ENCODE measurements at regions not wholly inside any gene's neighbourhood (a gene's known extent, or its start where the extent isn't known, plus 50 kb on each side); places are given as distances from the start of the nearest gene placed in this dataset.

DNA sequence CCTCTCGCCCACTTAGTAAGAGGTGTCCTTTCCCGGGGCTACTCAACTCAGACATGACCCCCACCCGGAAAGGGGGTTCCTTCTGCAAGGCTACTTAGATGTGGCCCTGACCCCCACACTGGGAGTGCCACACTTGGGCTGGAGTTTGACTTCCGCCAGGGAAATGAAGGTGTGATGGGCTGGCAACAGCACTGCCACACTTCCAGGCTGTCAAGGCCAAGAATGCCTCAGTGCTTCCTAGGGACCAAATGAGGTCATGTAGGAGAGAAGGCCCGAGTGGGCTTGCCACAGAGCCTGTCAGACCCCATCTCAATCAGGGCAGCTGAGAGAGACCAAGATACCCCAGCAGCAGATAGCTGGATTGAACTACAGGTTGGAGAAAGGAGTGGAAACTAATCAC is 55.5 kb downstream of the DRD1 start:
- H3K4me3 ChIP-seq (ENCODE audit: low read length) = no peak overlapping the region
- no peak for DNase-seq (ENCODE audit: low read depth, low spot score)

DNA sequence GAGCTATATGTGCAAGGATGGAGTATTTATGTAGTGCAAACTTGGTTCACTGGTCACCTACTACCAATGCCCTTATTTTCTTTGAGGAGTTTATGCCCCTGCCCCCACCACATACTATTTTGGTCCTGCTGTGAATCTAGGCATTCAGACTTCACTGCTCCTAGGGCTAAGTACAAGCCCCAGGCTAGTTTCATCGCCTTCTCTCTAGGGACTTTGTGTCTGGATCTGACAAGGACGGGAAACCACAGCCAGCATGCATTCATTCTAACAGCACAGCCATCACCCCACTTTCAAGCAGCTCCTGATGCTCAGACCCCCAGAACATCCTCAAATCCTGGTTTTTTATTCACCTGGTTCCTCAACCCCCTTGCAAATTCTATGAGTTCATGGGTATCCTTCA is 56.8 kb downstream of the DRD1 start:
- H3K4me3 ChIP-seq (ENCODE audit: low read length) = no peak overlapping the region
- DNase-seq (ENCODE audit: low read depth, low spot score) = no peak

DNA sequence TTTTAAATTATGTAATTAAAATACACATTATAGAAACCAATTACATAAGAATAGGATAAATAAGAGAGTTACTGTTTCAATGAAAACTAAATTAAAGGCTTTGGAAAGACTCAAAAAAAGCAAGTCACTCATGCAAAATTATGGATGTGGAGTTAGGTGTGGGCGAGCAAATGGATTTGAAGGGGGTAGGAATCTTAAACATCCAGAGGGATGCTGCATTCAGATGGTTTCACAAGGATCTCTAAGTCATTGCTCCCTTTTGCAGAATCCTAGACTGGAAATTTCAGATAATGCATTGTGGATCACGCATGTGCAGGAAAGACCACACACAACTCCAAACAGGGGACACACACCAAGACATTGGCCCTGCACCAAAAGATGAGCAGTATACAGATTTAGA is 57.5 kb downstream of the DRD1 start:
- DNase-seq (ENCODE audit: low read depth, low spot score) = no peak
- H3K4me3 ChIP-seq (ENCODE audit: low read length) = no peak overlapping the region

GRCh38 chr5:175385691-175386362 is 58.2 kb downstream of the DRD1 start:
- no peak for DNase-seq (ENCODE audit: low read depth, low spot score)
- no peak overlapping the region for H3K4me3 ChIP-seq (ENCODE audit: low read length)

DNA sequence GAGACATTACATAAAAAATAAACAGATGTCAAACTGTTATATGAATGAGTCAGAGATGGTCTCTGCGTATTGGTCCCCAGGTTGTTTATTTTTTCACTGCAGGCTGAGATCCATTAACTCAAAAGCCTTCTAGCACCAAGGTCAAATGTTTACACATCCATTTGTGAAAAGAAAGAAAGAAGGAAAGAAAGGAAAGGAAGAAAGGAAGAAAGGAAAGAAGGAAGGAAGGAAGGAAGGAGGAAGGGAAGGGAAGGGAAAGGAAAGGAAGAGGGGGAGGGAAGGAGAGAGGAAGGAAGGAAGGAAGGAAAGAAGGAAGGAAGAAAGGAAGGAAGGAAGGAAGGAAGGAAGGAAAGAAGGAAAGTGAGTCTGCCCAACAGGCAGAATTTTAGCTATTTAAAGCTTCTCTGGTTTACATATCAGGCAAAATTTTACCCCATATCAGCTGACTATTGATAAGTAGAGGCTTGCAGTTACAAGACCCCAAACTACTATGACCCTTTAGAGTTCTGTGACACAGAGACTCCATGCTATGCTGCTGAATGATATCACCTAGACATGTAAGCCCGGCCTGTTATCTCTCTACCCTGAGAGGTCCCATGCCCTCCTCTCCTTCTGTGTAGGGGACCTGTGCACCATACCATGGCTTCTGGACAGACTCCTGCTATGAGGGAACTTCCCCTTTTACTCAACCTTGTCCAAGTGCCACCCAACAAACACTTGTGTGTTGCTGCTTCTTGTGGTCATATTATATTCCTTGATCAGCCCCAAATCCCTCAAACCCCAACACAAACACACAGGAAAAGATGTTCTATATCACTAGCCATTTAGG is 59.0 kb downstream of the DRD1 start:
- DNase-seq (ENCODE audit: low read depth, low spot score) = no peak
- no peak overlapping the region for H3K4me3 ChIP-seq (ENCODE audit: low read length)

- DNase-seq (ENCODE audit: low read depth, low spot score) = peak; percentile 12
- no peak overlapping the region for H3K4me3 ChIP-seq (ENCODE audit: low read length)
These were observed 60.6 kb downstream of the DRD1 start for GRCh38 chr5:175383350-175383749.

- no peak for DNase-seq (ENCODE audit: low read depth, low spot score)
These were observed 61.8 kb downstream of the DRD1 start for GRCh38 chr5:175382171-175382570.

GRCh38 chr5:175381130-175381529 is 62.9 kb downstream of the DRD1 start:
- no peak for DNase-seq (ENCODE audit: low read depth, low spot score)
- H3K4me3 ChIP-seq (ENCODE audit: low read length) = no peak overlapping the region

More at GRCh38 chr5:175382171-175382570, 61.8 kb downstream of the DRD1 start:
- H3K4me3 ChIP-seq (ENCODE audit: low read length) = no peak overlapping the region

- DNase-seq (ENCODE audit: low read depth, low spot score) = no peak
- H3K4me3 ChIP-seq (ENCODE audit: low read length) = no peak overlapping the region
These were observed 63.3 kb downstream of the DRD1 start for GRCh38 chr5:175380701-175381100.

DNA sequence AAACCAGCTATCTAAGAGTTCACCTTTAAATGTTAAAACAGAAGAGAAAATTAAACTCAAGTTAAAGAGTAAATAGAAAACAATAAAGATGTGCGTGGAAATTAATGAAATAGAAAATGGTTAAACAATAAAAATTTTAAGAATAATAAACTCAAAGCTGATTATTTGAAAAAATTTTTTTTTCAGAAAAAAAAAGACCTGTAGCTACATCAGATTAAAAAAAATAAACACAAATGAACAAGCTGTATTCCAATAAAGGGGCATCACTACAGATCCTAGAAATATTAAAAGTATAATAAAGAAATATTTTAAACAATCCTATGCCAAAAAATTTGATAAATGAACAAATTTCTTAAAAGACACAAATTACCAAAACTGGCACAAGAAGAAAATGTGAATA is 64.1 kb downstream of the DRD1 start:
- H3K4me3 ChIP-seq (ENCODE audit: low read length) = no peak overlapping the region
- no peak for DNase-seq (ENCODE audit: low read depth, low spot score)

DNA sequence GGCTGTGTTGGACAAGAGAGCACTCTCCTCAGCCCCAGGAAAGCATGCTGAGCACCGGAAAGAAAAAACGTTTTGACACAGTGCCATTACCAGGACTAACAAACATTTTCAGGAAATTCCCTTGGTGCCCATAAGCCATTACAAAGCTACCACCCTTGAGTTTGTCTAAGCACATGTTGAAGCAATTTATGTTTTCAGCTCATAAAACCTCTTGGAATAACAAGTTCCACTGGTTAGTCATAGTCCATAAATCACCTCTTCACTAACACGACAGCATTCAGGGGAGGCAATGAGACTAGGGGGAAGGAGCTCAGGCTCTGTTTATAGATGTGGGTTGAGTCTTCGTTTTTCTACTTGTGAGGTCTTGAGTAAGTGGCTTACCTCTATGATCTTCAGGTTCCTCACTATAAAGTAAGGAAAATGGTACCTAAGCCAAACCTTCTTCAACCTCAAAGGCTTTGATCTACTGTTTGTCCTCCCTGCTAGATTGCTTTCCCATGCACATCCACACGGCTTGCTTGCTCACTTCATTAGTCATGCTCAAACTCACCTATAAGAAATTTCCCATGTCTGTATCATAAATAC is 65.4 kb downstream of the DRD1 start:
- DNase-seq (ENCODE audit: low read depth, low spot score) = no peak
- H3K4me3 ChIP-seq (ENCODE audit: low read length) = no peak overlapping the region

DNA sequence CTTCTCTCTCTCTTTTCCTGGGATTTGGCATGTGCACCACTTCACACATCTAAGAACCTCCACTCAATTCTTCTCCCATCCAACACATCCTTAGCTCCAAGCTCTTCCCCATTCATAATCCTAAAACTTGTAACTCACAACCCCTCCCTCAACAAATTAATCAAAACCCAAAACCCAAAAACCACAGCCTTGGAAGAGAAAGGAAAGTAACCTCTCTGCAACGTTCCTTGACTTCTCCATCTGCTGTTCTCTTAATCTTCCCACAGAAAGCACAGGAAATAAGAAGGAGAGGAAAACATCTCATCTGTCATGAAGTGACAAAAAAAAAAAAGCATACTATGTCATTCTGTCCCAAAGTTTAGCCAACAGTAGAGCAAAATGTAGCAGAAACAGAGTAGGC is 66.2 kb downstream of the DRD1 start:
- H3K4me3 ChIP-seq (ENCODE audit: low read length) = no peak overlapping the region
- no peak for DNase-seq (ENCODE audit: low read depth, low spot score)

GRCh38 chr5:175374166-175374875 is 69.7 kb downstream of the DRD1 start:
- DNase-seq (ENCODE audit: low read depth, low spot score) = no peak

DNA sequence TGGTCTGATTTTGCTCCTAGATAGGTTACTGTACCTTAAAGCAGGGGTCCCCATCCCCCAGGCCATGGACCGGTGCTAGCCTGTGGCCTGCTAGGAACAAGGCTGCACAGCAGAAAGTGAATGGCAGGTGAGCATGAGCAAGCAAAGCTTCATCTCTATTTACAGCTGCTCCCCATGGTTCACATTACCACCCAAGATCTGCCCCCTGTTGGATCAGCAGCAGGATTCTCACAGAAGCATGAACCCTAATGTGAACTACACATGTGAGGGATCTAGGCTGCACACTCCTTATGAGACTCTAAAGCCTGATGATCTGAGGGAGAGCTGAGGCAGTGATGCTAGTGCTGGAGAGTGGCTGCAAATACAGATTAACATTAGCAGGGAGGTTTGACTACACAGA is 78.1 kb downstream of the DRD1 start:
- no peak overlapping the region for H3K4me3 ChIP-seq (ENCODE audit: low read length)
- no peak for DNase-seq (ENCODE audit: low read depth, low spot score)

More at GRCh38 chr5:175374166-175374875, 69.7 kb downstream of the DRD1 start:
- H3K4me3 ChIP-seq (ENCODE audit: low read length) = no peak overlapping the region

DNA sequence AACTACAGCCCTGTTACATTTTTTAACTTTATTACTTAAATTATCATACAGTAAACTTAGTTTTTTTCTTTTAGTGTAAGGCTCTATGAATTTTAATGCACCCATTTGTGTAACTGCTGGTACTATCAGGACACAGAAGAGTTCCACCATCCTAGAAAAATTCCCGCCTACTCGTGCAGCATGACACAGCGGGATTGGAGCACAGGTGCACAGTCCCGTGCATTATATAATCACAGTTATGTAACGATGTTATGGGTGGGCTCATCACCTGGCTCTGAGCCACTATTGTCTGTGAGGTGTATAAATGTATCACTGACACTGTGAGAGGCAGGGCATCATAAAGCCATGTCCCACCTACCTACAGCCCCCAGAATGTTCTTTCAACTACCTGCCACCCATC is 80.7 kb downstream of the DRD1 start:
- H3K4me3 ChIP-seq (ENCODE audit: low read length) = no peak overlapping the region
- no peak for DNase-seq (ENCODE audit: low read depth, low spot score)

DNA sequence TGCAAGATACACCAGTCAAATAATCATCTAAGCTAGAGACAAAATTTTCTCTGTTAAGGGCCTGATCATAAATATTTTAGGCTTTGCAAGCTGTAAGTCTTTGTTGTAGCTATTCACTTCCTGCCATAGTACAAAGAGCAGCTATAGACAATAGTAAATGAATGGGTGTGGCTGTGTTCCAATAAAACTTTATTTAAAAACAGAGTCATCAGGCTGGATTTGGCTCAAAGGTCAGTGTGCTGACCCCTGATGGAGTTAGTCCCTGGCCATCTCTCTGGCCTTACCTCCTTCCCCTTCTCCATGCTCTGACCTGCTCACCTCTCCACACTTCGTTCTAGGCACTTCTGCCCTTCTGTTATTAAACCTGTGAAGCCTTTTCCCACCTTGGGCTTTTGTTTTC is 86.0 kb downstream of the DRD1 start:
- no peak for DNase-seq (ENCODE audit: low read depth, low spot score)
- no peak overlapping the region for H3K4me3 ChIP-seq (ENCODE audit: low read length)

- no peak for DNase-seq (ENCODE audit: low read depth, low spot score)
- H3K4me3 ChIP-seq (ENCODE audit: low read length) = no peak overlapping the region
These were observed 87.6 kb downstream of the DRD1 start for GRCh38 chr5:175356428-175356827.

- H3K4me3 ChIP-seq (ENCODE audit: low read length) = no peak overlapping the region
- no peak for DNase-seq (ENCODE audit: low read depth, low spot score)
These were observed 89.0 kb downstream of the DRD1 start for GRCh38 chr5:175354964-175355363.

DNA sequence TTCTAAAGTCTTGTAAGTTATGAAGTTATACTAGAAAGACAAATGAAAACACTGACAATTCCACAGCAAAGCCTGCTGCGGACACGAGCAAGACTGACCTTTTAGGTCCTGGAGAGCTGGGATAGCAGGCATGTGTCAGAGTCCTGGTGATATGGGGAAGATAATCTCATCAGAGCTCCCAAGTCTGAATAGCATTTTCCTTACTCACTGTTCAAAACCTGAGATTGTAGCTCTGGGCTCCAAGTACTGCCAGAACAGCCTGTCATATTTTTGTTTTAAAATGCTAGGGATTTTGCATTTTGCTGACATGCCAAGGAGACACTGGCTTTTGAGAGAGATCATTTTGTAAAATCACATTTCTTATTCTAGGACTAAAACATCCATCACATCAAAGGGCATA is 90.1 kb downstream of the DRD1 start:
- DNase-seq (ENCODE audit: low read depth, low spot score) = no peak
- H3K4me3 ChIP-seq (ENCODE audit: low read length) = no peak overlapping the region

All from Jurkat, Clone E6-1 (cell line).